HEK293T (cell line): ENCODE measurements at regions not wholly inside any gene's neighbourhood (a gene's known extent, or its start where the extent isn't known, plus 50 kb on each side); places are given as distances from the start of the nearest gene placed in this dataset.

Experiments
- ARNT ChIP-seq: fragments of 450-650 bp; IDR thresholded peaks from 2 replicates; pipeline ENCODE4 v1.6.1; 2017; ENCODE audit warnings: mild to moderate bottlenecking
- BHLHE40 ChIP-seq: fragments of 450-650 bp; IDR thresholded peaks from 2 replicates; pipeline ENCODE4 v1.6.1; 2016; ENCODE audit warnings: mild to moderate bottlenecking, moderate library complexity, borderline replicate concordance
- FOXK2 ChIP-seq: fragments of 450-650 bp; IDR thresholded peaks from 2 replicates; pipeline ENCODE4 v1.6.1; 2016; ENCODE audit warnings: mild to moderate bottlenecking
- SUZ12 ChIP-seq: fragments of 450-650 bp; IDR thresholded peaks from 2 replicates; pipeline ENCODE4 v1.6.1; 2016; ENCODE audit warnings: mild to moderate bottlenecking
- TARDBP ChIP-seq: fragments of 450-650 bp; IDR thresholded peaks from 2 replicates; pipeline ENCODE4 v1.6.1; 2016

DNA sequence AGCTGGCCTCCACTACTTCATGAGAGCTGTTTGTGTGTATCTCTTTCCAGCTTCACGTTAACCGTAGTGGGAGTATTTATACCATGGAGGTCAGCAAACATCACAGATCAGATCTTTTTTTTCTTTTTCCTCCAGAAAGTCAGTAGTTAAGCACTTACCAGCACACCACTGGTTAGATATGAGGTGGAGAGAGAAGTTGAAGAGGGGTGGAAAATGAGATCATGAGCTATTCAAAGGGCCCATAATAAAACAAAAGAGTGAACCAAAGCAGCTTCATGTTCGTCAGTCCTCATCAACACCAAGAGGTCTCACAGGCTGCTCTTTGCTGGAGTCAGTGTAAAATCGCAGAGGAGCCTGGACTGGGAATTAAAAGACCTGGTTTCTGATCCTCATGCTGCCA lies 125.1 kb upstream of the SGK1 start:
- no peak for TF ChIP-seq BHLHE40
- TF ChIP-seq TARDBP: no peak
- no peak for TF ChIP-seq SUZ12
- TF ChIP-seq FOXK2: no peak
- TF ChIP-seq ARNT: no peak
